Stimulated activated CD8-positive, alpha-beta memory T cell treated with anti-CD3 and anti-CD28 coated beads, Interleukin-7, amount 100 ng/mL, for 1 hour (primary cell): ENCODE measurements at regions not wholly inside any gene's neighbourhood (a gene's known extent, or its start where the extent isn't known, plus 50 kb on each side); places are given as distances from the start of the nearest gene placed in this dataset.

Experiments used
- DNase-seq, 2 donors: peaks; one replicate each; pipeline ENCODE4 v3.0.0-alpha.2; 2020; ENCODE audit warnings: low read depth in 2 of 2

- no peak for DNase-seq
Measured at GRCh38 chr10:130485958-130486895, 350.0 kb downstream of the GLRX3 start.

DNA sequence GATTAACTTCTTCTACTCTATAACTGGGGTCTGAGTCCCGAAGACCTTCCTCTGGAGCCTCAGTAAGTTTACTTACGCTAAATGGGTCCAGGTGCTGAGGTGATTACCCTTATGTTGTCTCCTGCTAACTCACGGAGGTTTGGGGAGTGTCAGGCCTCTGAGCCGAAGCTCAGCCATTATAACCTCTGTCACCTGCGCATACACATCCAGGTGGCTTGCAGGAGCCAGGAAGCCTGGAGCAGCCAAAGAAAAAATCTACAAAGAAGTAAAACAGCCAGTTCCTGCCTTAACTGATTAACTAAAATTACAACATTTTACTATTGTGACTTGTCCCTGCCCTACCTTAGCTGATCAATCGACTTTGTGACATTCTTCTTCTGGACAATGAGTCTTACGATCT lies 350.7 kb downstream of the GLRX3 start:
- no peak for DNase-seq

GRCh38 chr10:130487566-130487965 lies 351.4 kb downstream of the GLRX3 start:
- DNase-seq, result no peak

- DNase-seq, result no peak
Measured at GRCh38 chr10:130489891-130490290, 353.7 kb downstream of the GLRX3 start.

DNA sequence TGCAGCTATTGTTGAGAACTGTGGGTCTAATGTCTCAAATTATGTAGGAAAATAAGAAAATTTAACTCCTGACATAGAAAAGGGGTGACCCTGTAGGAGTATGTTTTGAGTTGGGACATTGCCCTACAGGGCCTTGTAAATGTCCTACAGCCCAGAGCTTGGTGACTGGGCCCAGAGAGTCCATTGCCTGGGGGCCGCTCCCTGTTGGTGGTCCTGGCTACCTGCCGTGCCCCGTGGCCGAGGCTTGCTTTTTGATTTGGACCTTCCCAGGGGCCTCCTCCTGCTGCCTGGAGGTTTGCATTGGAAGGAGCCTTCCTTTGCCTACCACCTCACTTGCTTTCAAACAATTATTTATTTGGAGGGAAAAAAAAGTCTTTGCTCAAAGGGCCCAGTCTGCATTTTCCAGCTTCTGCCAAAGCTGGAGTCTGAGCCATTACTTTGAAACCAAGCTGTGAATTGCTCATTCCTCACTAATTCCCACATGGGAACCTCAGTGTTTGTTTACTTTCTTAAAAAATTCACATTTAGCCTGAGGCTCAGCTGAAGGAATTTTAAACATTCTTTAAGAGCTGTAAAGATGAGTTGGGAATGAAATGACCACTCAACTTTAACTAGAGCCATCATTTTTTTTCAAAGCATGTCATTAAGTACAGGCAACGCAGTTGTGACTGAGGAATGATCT lies 355.0 kb downstream of the GLRX3 start:
- DNase-seq, result no peak

GRCh38 chr10:130491693-130492050 lies 355.5 kb downstream of the GLRX3 start:
- DNase-seq, result no peak

GRCh38 chr10:130492266-130492934 lies 356.2 kb downstream of the GLRX3 start:
- DNase-seq, result no peak

- DNase-seq, result no peak
Measured at GRCh38 chr10:130493021-130493420, 356.8 kb downstream of the GLRX3 start.

DNA sequence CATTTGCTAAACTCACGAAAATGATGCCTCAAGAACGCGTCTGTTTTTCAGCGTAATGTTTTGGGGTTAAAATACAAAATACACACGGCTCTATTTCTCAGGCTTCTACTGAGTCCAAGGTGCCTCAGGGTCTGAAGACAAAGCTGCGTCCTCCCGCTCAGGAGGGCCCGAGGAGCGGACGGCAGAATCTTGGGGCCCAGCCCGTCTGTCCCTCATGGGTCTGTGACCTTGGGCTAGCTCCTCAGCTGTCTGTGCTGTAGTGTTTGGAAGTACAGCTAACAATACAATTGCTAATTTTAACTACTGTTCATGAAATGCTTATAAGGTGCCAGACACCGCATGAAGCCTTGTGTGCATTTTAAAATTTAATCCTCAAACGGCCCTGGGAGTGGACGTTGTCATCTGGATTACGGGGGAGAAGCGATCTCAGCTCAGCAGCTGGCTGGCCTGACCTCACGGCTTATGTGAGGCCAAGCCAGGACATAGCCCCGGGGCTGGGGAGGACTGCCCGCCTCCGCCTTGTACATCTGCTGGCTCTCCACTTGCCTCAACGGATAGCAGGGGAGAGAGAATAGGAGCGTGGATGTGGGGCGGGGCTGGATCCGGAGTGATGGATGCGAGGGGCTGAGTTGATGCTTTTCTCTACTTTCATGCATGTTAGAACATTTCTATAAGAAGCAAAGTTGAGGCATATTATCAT lies 357.4 kb downstream of the GLRX3 start:
- DNase-seq, result no peak

DNA sequence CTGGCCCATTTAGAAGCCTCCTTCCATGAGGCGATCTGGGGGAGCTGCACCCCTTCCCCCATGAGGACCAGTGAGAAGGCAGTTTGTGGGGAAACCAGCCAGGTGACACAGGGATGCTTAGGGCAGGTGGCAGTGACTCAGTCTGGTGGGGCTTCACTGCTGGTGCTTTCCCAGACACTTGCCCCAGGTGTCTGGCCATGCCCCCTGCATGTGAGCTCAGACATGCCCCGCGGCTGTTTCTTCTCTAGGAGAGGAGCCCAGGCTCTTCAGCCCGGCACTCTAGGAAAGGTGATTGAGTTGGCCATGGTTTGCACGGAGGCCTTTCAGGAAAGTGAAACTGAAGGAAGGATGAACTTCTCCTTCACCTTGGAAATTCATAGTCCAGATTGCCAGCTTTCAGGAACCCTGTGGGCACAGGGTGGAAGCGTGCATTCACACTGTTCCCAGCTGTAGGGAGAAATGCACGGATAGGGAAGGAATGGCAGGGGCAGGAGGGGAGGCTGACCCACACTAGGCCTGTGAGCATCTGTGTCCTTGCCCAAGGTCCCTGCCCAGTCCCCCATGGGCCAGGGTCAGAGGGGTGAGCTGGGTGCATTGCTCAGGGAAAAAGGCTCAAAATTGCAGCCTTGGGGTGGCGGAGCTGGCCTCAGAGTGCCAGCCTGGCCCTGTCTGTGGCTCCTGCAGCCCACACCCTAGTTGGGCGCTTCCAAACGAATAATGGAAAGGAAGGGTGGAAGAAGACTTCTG lies 359.1 kb downstream of the GLRX3 start:
- DNase-seq, result no peak

- no peak for DNase-seq
Measured at GRCh38 chr10:130495891-130496636, 359.9 kb downstream of the GLRX3 start.

- DNase-seq, result no peak
Measured at GRCh38 chr10:130497056-130498010, 361.1 kb downstream of the GLRX3 start.

- DNase-seq, result no peak
Measured at GRCh38 chr10:130498042-130498441, 361.9 kb downstream of the GLRX3 start.

- no peak for DNase-seq
Measured at GRCh38 chr10:130498934-130499333, 362.7 kb downstream of the GLRX3 start.

- no peak for DNase-seq
Measured at GRCh38 chr10:130499541-130499940, 363.4 kb downstream of the GLRX3 start.

DNA sequence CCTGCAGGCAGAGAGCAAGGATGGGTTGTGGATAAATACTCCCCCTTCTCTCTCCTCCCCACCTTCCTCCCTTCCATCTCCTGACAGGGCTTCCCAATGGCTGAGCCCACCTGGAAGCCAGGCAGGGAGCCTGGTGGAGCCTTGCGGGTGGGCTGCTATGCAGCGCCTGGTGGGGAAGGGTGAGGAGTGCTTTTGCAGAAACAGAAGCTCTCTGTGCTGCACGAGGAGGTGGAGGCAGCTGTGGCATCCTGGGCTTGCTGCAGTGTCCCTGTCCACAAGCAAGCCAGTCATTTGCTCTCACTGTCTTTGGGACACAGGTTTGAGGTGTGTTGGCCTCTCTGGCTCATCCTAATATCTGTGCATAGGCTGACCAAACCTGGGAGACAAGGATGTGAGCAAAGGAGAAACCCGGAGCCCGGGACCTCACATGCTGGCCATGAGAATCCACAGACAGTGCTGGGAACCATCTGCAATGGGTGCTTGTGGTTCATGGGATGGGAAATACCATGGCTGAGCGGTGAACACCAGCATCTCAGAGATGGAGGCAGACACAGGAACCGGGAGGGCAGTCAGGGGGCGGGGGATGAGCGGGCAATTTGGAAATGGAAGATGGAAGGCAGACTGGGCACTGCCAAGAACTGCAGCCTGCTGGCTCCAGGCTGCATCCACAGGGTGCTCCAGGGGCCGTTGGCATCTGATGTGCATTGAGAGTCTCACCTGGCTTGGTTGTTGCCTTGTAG lies 364.2 kb downstream of the GLRX3 start:
- DNase-seq, result no peak

DNA sequence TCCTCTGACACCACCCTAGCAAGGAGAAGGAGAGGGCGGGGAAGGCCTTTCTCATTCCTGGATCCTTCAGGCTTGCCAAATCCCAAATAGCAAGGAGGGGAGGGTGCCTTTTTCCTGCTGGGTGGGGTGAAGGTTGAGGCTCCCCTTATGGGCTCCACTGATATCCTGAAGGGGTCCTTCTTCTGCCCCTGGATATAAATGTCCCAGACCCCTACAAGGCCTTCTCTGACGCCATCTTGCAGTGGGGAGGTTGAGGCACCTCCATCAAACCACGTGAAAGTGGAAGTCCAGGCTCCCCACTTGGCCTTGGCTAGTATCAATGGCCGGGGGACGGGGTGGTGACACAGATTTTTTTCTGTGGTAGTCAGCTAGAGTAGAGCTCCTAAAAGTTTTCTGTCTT lies 371.3 kb downstream of the GLRX3 start:
- DNase-seq, result no peak

GRCh38 chr10:130509881-130510689 lies 373.9 kb downstream of the GLRX3 start:
- DNase-seq, result no peak
